ENCODE measurements at regions not wholly inside any gene's neighbourhood (a gene's known extent, or its start where the extent isn't known, plus 50 kb on each side); places are given as distances from the start of the nearest gene placed in this dataset.

GRCh38 chr14:106837870-106838269, 1311.5 kb downstream of the TMEM121 start:
- 83% methylated on average over 4 of the region's 4 CpGs for WGBS
- no peak overlapping the region for H3K27ac ChIP-seq (ENCODE audit: low read depth)
- no peaks in the 10 kb centered on the region for H3K4me1 ChIP-seq (ENCODE audit: insufficient read depth)
- DNase-seq (ENCODE audit: extremely low spot score): no peak
- H3K36me3 ChIP-seq (ENCODE audit: insufficient read depth): no peaks in the 10 kb centered on the region
- no peak overlapping the region for H3K4me3 ChIP-seq (ENCODE audit: low read depth, low read length)

- Histone ChIP-seq H3K4me1 (ENCODE audit: insufficient read depth) (no peaks in the 10 kb centered on the region), H3K36me3 (ENCODE audit: insufficient read depth) (no peaks in the 10 kb centered on the region), H3K4me3 (ENCODE audit: low read depth, low read length) (no peak overlapping the region), H3K27ac (ENCODE audit: low read depth) (no peak overlapping the region)
- no peak for DNase-seq (ENCODE audit: extremely low spot score)
- 81% methylated on average over 18 of the region's 18 CpGs for WGBS
Observed at GRCh38 chr14:106838991-106839769, 1312.8 kb downstream of the TMEM121 start.

GRCh38 chr14:106840258-106840657, 1313.9 kb downstream of the TMEM121 start:
- Histone ChIP-seq H3K4me3 (ENCODE audit: low read depth, low read length) (no peak overlapping the region), H3K27ac (ENCODE audit: low read depth) (no peak overlapping the region), H3K36me3 (ENCODE audit: insufficient read depth) (no peaks in the 10 kb centered on the region), H3K4me1 (ENCODE audit: insufficient read depth) (no peaks in the 10 kb centered on the region)
- 52% methylated on average over 2 of the region's 2 CpGs for WGBS
- DNase-seq (ENCODE audit: extremely low spot score): no peak

GRCh38 chr14:106840991-106841390, 1314.6 kb downstream of the TMEM121 start:
- Histone ChIP-seq H3K27ac (ENCODE audit: low read depth) (no peak overlapping the region), H3K4me3 (ENCODE audit: low read depth, low read length) (no peak overlapping the region), H3K36me3 (ENCODE audit: insufficient read depth) (no peaks in the 10 kb centered on the region), H3K4me1 (ENCODE audit: insufficient read depth) (no peaks in the 10 kb centered on the region)
- no peak for DNase-seq (ENCODE audit: extremely low spot score)
- 83% methylated on average over 4 of the region's 4 CpGs for WGBS

- H3K4me1 ChIP-seq (ENCODE audit: insufficient read depth): no peaks in the 10 kb centered on the region
- no peak overlapping the region for H3K27ac ChIP-seq (ENCODE audit: low read depth)
- no peaks in the 10 kb centered on the region for H3K36me3 ChIP-seq (ENCODE audit: insufficient read depth)
- no peak for DNase-seq (ENCODE audit: extremely low spot score)
- H3K4me3 ChIP-seq (ENCODE audit: low read depth, low read length): no peak overlapping the region
- WGBS: 71% methylated on average over 3 of the region's 3 CpGs
Observed at GRCh38 chr14:106841701-106842100, 1315.3 kb downstream of the TMEM121 start.

- 88% methylated on average over 6 of the region's 6 CpGs for WGBS
- Histone ChIP-seq H3K4me1 (ENCODE audit: insufficient read depth) (no peaks in the 10 kb centered on the region), H3K27ac (ENCODE audit: low read depth) (no peak overlapping the region), H3K4me3 (ENCODE audit: low read depth, low read length) (no peak overlapping the region), H3K36me3 (ENCODE audit: insufficient read depth) (no peaks in the 10 kb centered on the region)
- no peak for DNase-seq (ENCODE audit: extremely low spot score)
Observed at GRCh38 chr14:106842687-106843086, 1316.3 kb downstream of the TMEM121 start.

- no peak overlapping the region for H3K27ac ChIP-seq (ENCODE audit: low read depth)
- H3K4me3 ChIP-seq (ENCODE audit: low read depth, low read length): no peak overlapping the region
- DNase-seq (ENCODE audit: extremely low spot score): no peak
- H3K4me1 ChIP-seq (ENCODE audit: insufficient read depth): no peaks in the 10 kb centered on the region
- no peaks in the 10 kb centered on the region for H3K36me3 ChIP-seq (ENCODE audit: insufficient read depth)
- WGBS: 63% methylated on average over 6 of the region's 6 CpGs
Observed at GRCh38 chr14:106843386-106843785, 1317.0 kb downstream of the TMEM121 start.

- Histone ChIP-seq H3K36me3 (ENCODE audit: insufficient read depth) (no peaks in the 10 kb centered on the region), H3K27ac (ENCODE audit: low read depth) (peak overlapping the region; percentile 96), H3K4me1 (ENCODE audit: insufficient read depth) (no peaks in the 10 kb centered on the region), H3K4me3 (ENCODE audit: low read depth, low read length) (peak overlapping the region; percentile 36)
- WGBS: 76% methylated on average over 14 of the region's 14 CpGs
- no peak for DNase-seq (ENCODE audit: extremely low spot score)
Observed at GRCh38 chr14:106843951-106844483, 1317.6 kb downstream of the TMEM121 start.

- H3K4me1 ChIP-seq (ENCODE audit: insufficient read depth): no peaks in the 10 kb centered on the region
- 53% methylated on average over 56 of the region's 56 CpGs for WGBS
- H3K4me3 ChIP-seq (ENCODE audit: low read depth, low read length): peak overlapping the region; percentile 36
- no peak for DNase-seq (ENCODE audit: extremely low spot score)
- H3K27ac ChIP-seq (ENCODE audit: low read depth): peak overlapping the region; percentile 96
- H3K36me3 ChIP-seq (ENCODE audit: insufficient read depth): no peaks in the 10 kb centered on the region
Observed at GRCh38 chr14:106844608-106845285, 1318.4 kb downstream of the TMEM121 start.

- Histone ChIP-seq H3K4me3 (ENCODE audit: low read depth, low read length) (peak overlapping the region; percentile 36), H3K36me3 (ENCODE audit: insufficient read depth) (no peaks in the 10 kb centered on the region), H3K27ac (ENCODE audit: low read depth) (peak overlapping the region; percentile 96), H3K4me1 (ENCODE audit: insufficient read depth) (no peaks in the 10 kb centered on the region)
- WGBS: 62% methylated on average over 17 of the region's 17 CpGs
- DNase-seq (ENCODE audit: extremely low spot score): no peak
Observed at GRCh38 chr14:106845286-106846087, 1319.1 kb downstream of the TMEM121 start.

- no peak for DNase-seq (ENCODE audit: extremely low spot score)
- Histone ChIP-seq H3K36me3 (ENCODE audit: insufficient read depth) (no peaks in the 10 kb centered on the region), H3K4me3 (ENCODE audit: low read depth, low read length) (no peak overlapping the region), H3K27ac (ENCODE audit: low read depth) (no peak overlapping the region), H3K4me1 (ENCODE audit: insufficient read depth) (no peaks in the 10 kb centered on the region)
- 54% methylated on average over 2 of the region's 2 CpGs for WGBS
Observed at GRCh38 chr14:106846218-106846617, 1319.8 kb downstream of the TMEM121 start.

- H3K36me3 ChIP-seq (ENCODE audit: insufficient read depth): no peaks in the 10 kb centered on the region
- no peaks in the 10 kb centered on the region for H3K4me1 ChIP-seq (ENCODE audit: insufficient read depth)
- WGBS: 76% methylated on average over 3 of the region's 3 CpGs
- no peak overlapping the region for H3K4me3 ChIP-seq (ENCODE audit: low read depth, low read length)
- no peak overlapping the region for H3K27ac ChIP-seq (ENCODE audit: low read depth)
- DNase-seq (ENCODE audit: extremely low spot score): no peak
Observed at GRCh38 chr14:106848330-106849121, 1322.1 kb downstream of the TMEM121 start.

Measured in urinary bladder (tissue), 3 donors.